ENCODE measurements at regions not wholly inside any gene's neighbourhood (a gene's known extent, or its start where the extent isn't known, plus 50 kb on each side); places are given as distances from the start of the nearest gene placed in this dataset.
A peak's percentile ranks its signal among the peaks of the same experiment; 100 is the strongest.

DNA sequence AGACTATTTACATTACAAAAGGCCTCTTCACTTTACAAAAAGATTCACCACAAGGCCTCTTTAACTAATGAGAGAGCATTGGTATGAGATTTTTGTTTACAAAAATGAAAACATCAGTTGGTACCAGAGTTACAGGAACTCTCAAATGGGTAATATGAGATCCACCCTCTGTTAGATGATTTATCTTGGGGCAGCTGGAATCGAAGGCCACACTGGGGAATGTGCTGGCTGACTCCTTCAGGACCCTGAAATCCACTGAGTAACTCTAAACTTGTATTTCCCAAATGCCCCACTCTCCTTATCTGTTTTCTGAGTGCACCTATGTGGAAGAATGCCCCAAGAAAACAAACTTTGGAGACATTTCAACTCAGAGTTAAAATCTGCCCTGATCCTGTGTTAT is 232.9 kb upstream of the F9 start:
- no peak for ATAC-seq

More for the DNA sequence above, 232.9 kb upstream of the F9 start:
- DNase-seq (ENCODE audit: low spot score): peak; percentile 0
- Histone ChIP-seq H3K4me3 (no peak overlapping the region), H2AFZ (no peak overlapping the region), H3K36me3 (ENCODE audit: insufficient read depth) (no peaks in the 10 kb centered on the region), H3K9me2 (ENCODE audit: insufficient read depth) (no peaks in the 10 kb centered on the region), H3K27ac (ENCODE audit: low read depth) (no peak overlapping the region), H4K20me1 (replicated peaks; ENCODE audit: insufficient read depth) (no peaks in the 10 kb centered on the region), H3K27me3 (ENCODE audit: insufficient read depth) (no peaks in the 10 kb centered on the region), H3F3A (replicated peaks; ENCODE audit: low read depth) (no peaks in the 10 kb centered on the region), H3K4me2 (no peak overlapping the region), H3K79me2 (replicated peaks; ENCODE audit: insufficient read depth) (no peaks in the 10 kb centered on the region), H3K4me1 (ENCODE audit: insufficient read depth) (no peaks in the 10 kb centered on the region; the same call in 1 of the 2 replicates)
- Mint-ChIP-seq H3K4me3 (no peak overlapping the region), H3K27ac (no peak overlapping the region), H3K4me1 (peaks cover 16% of the 10 kb centered on the region; the same call in 2 of the 3 replicates), H3K9me3 (no peaks in the 10 kb centered on the region), H3K36me3 (ENCODE audit: low read depth) (no peaks in the 10 kb centered on the region), H3K27me3 (ENCODE audit: insufficient read depth, low read depth, poor library complexity) (no peaks in the 10 kb centered on the region)
- no peak for TF ChIP-seq CTCF (conservative IDR thresholded peaks at IDR 0.05; ENCODE audit: low read depth in 2 of 2)
- no peak for TF ChIP-seq ETS1 (IDR thresholded peaks at IDR 0.05)
- TF ChIP-seq STAT1 (IDR thresholded peaks at IDR 0.05; ENCODE audit: unreplicated experiment): no peak
- TF ChIP-seq NANOG (IDR thresholded peaks at IDR 0.05; ENCODE audit: borderline replicate concordance): no peak
- TF ChIP-seq CREB1 (CRISPR knock-in tag; IDR thresholded peaks at IDR 0.05; ENCODE audit: low read depth): no peak
- TF ChIP-seq ZNF114 (CRISPR knock-in tag; IDR thresholded peaks at IDR 0.05): no peak
- TF ChIP-seq EZH2phosphoT487 (IDR thresholded peaks at IDR 0.05; ENCODE audit: unreplicated experiment): no peak
- TF ChIP-seq ZNF331 (CRISPR knock-in tag; IDR thresholded peaks at IDR 0.05; ENCODE audit: low read depth): no peak
- TF ChIP-seq POLR2AphosphoS5 (IDR thresholded peaks at IDR 0.05; ENCODE audit: low read depth): no peak
- no peak for TF ChIP-seq EZH2 (IDR thresholded peaks at IDR 0.05; ENCODE audit: low read depth, unreplicated experiment)
- TF ChIP-seq JUNB (IDR thresholded peaks at IDR 0.05; ENCODE audit: unreplicated experiment): no peak
- TF ChIP-seq, protein P1, sequence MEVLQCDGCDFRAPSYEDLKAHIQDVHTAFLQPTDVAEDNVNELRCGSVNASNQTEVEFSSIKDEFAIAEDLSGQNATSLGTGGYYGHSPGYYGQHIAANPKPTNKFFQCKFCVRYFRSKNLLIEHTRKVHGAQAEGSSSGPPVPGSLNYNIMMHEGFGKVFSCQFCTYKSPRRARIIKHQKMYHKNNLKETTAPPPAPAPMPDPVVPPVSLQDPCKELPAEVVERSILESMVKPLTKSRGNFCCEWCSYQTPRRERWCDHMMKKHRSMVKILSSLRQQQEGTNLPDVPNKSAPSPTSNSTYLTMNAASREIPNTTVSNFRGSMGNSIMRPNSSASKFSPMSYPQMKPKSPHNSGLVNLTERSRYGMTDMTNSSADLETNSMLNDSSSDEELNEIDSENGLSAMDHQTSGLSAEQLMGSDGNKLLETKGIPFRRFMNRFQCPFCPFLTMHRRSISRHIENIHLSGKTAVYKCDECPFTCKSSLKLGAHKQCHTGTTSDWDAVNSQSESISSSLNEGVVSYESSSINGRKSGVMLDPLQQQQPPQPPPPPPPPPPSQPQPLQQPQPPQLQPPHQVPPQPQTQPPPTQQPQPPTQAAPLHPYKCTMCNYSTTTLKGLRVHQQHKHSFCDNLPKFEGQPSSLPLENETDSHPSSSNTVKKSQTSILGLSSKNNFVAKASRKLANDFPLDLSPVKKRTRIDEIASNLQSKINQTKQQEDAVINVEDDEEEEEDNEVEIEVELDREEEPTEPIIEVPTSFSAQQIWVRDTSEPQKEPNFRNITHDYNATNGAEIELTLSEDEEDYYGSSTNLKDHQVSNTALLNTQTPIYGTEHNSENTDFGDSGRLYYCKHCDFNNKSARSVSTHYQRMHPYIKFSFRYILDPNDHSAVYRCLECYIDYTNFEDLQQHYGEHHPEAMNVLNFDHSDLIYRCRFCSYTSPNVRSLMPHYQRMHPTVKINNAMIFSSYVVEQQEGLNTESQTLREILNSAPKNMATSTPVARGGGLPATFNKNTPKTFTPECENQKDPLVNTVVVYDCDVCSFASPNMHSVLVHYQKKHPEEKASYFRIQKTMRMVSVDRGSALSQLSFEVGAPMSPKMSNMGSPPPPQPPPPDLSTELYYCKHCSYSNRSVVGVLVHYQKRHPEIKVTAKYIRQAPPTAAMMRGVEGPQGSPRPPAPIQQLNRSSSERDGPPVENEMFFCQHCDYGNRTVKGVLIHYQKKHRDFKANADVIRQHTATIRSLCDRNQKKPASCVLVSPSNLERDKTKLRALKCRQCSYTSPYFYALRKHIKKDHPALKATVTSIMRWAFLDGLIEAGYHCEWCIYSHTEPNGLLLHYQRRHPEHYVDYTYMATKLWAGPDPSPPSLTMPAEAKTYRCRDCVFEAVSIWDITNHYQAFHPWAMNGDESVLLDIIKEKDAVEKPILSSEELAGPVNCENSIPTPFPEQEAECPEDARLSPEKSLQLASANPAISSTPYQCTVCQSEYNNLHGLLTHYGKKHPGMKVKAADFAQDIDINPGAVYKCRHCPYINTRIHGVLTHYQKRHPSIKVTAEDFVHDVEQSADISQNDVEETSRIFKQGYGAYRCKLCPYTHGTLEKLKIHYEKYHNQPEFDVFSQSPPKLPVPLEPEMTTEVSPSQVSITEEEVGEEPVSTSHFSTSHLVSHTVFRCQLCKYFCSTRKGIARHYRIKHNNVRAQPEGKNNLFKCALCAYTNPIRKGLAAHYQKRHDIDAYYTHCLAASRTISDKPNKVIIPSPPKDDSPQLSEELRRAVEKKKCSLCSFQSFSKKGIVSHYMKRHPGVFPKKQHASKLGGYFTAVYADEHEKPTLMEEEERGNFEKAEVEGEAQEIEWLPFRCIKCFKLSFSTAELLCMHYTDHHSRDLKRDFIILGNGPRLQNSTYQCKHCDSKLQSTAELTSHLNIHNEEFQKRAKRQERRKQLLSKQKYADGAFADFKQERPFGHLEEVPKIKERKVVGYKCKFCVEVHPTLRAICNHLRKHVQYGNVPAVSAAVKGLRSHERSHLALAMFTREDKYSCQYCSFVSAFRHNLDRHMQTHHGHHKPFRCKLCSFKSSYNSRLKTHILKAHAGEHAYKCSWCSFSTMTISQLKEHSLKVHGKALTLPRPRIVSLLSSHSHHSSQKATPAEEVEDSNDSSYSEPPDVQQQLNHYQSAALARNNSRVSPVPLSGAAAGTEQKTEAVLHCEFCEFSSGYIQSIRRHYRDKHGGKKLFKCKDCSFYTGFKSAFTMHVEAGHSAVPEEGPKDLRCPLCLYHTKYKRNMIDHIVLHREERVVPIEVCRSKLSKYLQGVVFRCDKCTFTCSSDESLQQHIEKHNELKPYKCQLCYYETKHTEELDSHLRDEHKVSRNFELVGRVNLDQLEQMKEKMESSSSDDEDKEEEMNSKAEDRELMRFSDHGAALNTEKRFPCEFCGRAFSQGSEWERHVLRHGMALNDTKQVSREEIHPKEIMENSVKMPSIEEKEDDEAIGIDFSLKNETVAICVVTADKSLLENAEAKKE (CRISPR knock-in tag; IDR thresholded peaks at IDR 0.05): no peak
- no peak for TF ChIP-seq REST (IDR thresholded peaks at IDR 0.05; ENCODE audit: unreplicated experiment)
